A204.1 (cell line): ENCODE measurements at regions not wholly inside any gene's neighbourhood (a gene's known extent, or its start where the extent isn't known, plus 50 kb on each side); places are given as distances from the start of the nearest gene placed in this dataset.

Source experiments
- FAIRE-seq: peaks from 2 replicates; lab custom pipeline; 2012; peaks lifted over from hg19 to GRCh38; lab: Jason Lieb, UNC

DNA sequence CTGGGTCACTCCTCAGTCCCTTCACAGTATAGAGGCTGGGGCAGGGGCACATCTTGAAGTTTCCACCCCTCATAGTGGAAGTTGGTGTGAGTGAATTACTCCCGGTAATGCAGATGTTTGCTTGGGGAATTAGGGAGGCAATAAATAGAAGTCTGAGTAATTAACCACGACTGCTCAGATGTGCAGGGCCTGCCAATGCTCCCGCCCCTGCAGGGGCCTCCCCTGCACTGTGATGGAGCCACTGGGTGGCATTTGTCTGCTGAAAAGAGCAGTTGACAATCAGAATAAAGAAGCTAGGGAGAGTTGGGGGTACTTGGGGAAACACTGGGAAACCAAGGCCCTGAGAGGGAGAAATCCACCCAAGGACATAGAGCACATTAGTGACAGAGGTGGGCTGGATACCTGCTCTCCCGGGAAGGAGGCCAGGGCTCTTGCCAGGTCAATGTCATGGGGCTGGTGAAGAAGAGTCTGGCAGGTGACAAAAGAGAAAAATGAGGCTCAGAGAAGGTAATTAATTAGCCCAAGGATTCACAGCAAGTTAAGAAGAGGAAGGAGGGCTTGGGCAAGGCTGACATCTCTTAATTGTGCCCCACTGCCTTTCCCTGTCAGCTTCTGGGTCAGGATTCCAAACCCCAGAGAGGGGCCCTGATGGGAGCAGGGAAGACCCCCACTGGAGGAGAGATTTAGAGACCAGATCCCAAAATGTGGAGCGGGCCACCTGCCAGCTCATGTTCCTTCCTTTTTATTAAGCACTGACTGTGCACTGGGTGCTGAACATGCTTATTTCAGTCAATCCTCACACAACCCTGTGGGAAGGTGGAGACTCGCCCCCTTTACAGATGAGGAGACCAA lies 436.2 kb downstream of the MATN1 start:
- FAIRE-seq: no peak

DNA sequence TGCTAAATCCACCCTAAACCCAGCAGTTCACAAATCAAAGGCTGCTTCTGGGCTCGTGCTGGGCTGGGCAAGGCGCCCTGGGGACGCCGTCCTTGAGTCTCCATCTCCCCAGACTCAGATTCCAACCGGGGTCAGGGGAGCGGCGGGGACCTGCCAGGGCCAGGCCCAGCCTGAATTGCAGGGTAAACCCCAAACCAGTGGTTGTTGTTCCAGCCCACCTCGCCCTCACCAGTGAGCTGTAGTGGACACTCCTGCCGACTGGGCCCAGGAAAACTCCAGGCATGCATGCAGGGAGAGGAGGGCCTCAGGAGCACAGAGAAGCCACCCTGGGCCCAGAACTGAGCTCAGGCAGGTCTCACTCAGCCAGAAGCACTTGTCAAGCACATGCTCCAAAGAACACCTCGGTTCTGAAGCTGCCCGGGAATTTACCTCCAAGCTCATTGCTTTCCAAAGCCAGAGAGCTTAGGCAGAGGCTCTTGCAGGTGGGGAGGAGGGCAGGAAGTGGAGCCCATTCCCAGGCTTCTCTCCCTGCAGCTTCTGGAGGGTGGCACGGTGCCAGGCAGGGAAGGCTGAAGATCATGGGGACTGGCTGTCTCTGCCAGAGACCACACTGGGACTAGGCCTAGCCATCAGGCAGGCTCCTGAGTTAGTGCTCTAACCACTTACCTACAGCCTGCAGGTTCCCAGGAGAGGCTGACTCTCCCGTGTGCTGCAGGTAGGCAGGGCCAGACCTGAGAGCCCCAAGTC lies 437.0 kb downstream of the MATN1 start:
- FAIRE-seq: no peak

DNA sequence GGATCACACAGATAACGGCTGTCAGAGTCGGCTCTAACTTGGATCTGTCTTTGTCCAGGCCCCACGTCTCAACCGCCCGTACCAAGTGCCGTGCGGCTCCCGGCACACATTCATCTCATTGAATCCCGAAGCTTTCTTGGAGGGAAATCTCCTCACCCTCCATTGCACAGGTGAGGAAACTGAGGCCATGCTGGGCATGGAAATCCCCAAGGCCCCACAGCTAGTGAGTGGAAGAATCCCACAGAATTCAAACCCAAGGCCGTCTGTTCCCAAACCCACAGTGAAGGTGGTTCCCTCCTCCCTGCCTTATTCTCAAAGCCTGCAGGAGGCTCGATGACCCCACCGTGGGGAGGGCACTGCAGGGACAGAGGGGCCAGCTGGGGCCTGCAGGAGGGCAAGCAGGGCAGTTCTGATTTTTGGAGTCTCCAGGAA lies 437.9 kb downstream of the MATN1 start:
- no peak for FAIRE-seq

DNA sequence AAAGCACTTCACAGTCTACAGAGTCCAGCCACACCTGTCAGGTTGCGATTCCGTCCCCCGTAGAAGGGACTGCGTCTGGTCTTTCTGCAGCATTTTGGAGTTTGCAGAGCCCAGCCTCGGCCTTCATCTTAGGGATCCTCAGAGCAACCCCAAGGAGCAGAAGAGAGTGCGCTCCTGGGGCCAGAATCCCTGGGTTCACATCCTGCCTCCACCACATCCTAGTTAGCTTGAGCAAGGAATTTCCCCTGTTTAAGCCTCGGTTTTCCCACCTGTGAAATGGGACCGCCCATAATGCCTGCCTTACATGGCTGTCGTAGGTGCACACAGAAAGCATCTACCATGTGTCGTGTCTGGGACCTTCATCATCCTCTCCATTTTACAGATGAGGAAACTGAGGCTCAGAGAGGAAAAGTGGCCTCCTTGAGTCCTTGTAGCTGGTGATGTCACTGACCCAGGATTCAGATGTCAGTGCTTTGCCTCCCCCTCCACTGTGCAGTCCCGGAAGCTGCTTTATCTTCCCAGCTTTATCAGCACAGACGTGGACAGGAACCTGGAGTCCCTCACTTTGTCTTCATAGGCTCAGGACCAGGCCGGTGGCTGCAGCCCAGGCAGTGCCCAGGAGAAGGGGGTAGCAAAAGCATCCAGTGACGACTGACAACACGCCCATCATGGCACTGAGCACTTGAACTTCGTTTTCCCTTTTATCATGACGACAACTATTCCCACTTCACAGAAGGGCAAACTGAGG lies 438.5 kb downstream of the MATN1 start:
- FAIRE-seq: no peak

DNA sequence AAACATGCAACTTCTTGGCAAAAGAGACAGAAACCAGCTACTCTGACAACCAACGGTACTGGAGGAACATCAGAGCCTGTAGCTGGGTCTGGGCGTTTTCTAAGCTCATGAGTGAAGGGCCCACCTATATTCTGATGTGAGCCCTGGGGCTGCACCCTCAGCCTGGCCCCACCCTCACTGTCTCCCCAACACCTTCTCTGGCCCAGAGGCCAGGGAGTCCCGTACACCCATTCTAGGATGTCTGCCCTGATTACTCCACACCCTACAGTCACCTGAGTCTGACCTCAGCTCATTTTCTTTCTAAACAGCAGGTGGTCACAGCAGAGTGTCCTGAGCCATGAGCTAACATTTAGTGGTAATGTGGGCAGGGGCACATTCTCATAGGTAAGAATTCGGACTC lies 439.2 kb downstream of the MATN1 start:
- FAIRE-seq: no peak

DNA sequence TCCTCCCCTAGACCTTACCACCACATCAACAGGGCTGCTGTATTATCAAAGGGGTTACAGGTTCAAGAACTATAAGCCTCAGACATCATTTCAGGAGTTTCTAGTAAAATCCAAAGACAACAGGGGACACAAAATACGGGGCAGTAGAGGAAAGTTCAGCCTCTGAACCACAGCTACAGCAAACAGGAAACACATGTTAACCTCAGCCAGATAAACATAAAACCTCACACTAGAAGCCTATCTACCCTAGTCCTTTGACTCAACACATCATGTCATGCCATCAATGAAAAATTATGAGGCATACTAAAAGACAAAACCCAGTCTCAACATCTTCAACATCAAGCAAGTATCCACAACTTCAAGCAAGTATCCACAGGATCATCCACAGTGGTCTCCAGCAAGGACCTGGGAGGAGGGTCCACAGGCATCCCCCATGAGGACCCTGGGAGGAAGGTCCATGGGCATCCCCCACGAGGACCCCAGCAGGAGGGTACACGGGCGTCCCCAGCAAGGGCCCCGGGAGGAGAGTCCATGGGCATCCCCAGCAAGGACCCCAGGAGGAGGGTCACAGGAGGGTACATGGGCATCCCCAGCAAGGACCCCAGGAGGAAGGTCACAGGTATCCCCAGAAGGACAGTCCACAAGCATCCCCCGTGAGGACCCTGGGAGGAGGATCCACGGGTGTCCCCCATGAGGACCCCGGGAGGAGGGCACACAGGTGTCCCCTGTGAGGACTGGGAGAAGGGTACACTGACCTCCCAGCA lies 440.0 kb downstream of the MATN1 start:
- FAIRE-seq: no peak

DNA sequence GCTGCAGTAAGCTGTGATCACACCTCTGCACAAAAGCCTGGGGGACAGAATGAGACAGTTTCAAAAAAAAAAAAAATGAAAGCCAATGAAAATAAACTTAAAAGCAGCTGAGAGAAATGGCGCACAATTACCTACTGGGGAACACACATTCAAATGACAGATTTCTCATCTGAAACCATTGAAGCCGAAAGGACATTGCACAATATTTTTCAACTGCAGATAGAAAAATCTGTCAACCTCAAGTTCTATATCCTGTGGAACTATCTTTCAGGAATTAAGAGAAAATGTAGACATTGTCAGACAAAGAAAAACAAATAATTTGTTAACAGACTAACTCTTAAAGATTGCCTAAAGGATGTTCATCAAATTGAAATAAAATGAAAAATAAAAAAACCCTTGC lies 442.8 kb downstream of the MATN1 start:
- FAIRE-seq: no peak

DNA sequence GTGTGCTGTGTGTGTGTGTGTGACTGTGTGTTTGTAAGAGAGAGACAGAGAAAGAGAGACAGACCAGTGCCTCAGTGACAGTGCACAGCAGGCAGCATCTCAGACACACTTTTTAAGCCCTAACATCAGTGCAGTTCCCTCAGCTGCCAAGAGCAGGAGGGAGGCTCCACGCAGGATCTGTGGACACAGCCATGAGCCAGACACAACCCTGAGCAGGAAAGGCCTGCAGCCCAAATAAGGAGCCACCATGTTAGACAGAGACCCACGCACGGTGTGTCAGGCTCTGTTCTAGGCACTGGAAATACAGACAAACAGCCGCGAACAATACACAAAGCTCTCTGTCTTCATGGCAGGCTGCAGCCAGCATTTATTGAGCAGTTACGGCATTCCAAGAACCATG lies 445.5 kb downstream of the MATN1 start:
- no peak for FAIRE-seq

DNA sequence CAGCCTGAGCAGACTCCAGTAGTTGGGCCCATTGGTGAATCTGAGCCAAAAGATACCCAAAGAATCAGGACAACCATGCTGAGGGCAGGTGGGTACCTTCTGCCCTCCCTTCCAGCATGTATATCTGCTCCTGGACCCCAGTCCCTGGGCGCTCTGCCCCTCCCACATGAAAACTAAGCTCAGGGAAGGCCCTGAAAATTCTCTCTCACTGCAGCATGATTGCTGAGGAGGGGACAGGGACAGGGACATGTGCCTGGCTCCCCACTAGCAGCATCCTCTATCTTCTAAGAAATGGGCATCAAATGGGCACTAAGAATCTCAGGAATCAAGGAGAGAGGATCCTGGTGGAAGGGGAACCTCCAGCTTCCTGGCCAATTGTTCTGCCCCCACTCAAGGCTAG lies 446.0 kb downstream of the MATN1 start:
- no peak for FAIRE-seq

DNA sequence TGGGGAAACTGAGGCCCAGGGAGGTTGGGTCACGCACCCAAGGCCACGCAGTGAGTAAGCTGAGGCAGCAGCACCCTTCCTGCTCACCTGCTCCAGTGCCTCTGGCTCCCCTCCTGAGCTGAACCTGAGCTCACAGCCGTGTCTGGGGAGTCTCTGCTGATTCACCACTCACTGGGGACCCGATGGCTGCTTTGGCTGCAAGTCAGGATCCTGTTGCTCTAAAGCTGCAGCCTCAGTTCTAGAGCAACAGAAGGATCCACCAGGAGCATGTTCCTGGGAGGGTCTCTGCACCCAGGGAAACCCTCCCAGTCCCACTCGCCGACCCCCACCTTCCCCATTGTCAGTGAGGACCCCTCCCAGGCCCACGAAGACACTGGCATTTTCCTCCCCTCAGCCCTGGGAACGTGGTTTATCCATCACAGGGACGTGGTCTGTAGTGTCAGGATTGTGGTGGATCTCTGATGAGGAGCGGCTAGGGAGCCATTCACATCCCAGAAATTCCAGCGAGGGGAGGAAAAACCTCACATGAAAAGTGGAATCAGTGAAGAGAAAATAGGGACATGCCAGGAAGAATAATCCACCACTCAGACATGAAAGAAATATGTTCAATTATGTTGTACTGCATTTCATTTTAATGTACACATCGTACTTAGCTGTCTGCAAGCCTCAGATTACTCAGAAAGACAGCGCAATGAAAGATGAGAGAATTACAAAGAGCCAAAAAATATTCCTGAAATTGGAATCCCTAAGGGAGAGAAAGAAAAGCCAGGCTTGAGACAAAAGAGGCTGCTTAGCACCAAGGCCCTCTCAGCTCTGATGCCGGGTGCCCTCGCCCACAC lies 447.2 kb downstream of the MATN1 start:
- FAIRE-seq: no peak

DNA sequence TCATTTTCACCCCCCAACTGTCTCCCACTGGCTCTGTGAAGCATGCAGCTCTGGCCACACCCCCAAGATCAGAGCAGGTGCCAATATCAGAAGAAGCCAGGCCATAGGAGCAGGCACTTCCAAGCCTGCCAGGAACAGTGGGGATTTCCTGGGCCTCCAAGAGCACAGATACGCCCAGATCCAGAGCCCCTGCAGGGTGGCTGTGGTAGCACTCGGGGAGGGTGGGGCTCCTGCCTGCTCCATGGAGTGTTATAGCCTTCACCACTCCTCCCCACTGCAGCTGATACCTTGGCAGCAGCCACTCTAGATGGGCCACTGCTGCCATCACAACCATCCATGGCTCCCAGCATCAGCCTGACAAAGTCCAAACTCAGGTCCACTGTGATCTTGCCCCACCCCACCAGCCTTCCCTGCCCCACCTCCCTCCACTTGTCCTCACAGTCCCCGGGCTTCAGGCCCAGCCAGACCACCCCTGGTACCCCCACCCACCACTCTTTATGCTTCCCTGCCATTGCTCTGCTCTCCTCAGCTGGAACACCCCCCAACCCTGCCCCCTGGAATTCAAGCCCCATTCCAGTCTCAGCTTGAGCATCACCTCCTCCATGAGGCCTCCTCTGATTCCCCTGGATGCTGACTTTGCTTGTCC lies 448.3 kb downstream of the MATN1 start:
- FAIRE-seq: no peak

DNA sequence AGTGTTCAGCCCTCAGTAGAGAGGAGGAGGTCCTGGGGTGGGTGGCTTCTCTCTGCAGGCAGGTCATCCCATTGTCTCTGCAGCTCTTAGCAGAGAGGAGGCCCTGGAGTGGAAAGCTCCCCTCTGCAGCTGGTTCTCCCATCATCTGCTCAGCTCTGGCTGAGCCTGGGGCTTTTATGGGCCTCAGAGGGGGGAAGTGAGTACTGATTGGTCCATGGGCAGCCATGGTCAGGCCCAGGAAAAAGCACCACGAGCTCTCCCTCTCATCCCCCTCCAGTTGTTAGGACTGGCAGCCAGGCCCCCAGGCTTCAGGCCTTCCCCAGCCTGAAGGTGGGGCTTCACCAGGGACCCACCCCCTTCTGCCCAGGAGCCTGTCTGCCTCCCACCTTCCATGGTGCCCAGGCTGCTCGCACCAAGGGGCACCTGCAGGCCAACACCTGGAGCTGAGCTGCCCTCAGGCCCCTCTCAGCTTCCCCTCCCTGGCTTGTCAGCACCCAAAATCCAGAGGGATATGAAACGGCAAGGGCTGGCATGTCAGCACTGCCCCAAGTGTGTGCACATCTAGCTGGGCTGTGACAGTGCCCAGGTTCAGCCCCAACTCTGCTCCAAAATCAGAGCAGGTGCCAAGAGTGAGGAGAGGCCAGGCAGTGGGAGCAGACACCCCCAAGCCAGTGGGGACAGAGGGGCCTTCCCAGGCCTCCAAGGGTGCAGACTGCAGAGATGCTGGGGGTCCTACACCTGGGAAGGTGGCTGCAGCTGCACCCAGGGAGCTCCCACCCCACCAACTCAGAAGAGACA lies 449.0 kb downstream of the MATN1 start:
- no peak for FAIRE-seq

DNA sequence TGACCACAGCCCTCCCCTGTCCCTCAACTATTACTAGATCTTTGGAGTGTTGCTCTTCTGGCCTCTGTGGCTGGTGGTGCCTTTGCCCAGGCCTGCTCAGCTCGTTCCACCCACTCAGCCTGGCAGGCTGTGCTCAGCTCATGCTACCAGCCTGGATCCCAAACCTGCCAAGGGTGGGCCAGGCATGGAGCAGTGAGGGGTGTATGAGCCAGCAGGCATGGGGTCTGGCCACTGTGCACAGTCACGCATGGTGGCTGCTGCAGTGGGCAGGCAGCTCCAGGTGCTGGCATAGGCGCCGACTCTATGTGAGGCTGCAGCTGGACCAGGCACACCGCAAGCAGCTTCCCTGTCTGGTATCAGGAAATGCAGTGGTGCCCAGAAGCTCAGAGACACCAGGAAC lies 449.9 kb downstream of the MATN1 start:
- no peak for FAIRE-seq

DNA sequence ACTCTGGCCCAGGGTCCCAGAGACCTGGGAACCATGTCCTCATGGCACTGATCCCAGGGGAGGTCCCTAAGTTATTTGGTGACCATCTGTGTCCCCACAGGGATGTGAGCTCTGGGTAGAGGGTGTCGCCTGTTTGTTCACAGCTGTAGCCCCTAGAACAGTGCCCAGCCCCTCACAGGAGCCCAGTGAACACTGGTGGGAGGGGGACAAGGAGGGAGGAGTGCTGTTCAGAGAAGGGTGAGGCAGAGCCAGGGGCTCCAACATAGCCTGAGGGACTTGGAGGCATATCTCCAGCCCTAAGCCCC lies 450.4 kb downstream of the MATN1 start:
- FAIRE-seq: no peak

DNA sequence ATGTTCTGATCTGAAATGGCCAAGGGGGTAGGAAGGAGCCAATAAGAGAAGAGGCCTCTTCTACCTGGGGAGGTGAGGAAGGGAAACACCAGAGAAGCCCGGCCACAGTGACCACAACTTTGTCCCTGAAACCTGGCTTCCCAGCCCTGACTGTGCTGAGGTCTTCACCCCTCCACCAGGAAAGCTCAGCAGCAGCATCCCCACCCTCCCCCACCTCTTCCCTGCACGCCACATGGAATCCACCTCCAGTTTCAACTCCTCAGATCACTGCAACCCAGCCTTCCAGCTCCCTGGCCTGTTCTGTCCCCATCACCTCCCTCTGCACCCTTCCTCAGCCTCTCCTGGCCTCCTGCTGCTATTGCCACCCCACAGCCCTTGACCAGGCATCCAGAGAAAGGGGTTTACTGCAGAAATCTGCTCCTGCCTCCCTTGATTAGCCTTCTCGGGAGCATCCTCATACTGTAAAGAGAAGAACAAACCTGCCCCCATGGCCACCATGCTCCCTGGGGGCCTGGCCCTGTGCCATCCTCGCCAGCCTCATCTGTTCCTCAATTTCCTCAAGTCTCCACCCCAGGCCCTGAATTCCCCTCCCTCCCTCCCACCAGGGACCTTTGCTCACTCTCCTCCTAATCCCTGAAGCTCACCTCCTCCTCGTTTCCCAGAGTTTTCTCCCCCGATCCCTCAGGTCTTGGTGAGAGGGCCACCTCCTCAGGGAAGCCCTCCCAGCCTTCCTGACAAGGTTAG lies 450.9 kb downstream of the MATN1 start:
- FAIRE-seq: no peak

DNA sequence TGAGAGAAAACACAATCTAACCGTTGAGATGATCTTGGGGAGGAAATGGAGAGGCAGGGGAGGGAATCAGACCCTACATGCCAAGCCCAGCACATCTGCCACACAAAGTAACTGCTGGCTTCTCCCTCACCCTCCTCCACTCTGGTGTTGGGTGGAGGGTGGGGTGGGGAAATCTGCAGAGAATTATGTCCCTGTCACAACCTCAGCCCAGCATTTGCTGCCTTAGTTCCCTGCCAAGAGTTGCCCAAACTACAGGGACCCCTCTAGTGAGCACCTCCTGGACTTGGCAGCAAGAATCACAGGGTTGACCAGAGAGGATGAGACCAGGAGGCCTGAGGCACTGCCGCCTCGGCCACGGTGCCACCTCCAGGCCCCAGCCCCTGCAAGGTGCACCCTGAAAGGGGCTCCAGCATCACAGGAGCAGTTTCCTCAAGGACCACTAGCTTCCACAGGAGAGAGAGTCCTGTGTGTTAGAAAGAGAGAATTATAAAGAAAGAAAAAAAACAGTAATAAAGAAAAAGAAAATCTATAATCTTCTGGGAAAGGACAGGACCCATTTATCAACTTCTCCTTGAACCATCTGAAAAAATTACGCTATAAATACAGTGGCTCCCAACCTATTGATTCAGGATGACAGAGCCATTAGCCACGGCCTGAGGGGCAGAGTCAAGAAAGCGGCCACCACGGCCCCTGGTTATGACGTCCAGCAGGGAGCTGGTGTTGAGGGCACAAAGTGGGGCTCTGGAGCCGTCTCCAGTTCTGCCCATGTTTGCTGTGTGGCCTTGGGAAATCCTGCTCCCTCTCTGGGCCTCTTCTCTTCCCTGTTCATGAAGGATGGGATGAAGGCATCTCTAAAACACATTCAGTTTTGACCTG lies 451.7 kb downstream of the MATN1 start:
- no peak for FAIRE-seq

DNA sequence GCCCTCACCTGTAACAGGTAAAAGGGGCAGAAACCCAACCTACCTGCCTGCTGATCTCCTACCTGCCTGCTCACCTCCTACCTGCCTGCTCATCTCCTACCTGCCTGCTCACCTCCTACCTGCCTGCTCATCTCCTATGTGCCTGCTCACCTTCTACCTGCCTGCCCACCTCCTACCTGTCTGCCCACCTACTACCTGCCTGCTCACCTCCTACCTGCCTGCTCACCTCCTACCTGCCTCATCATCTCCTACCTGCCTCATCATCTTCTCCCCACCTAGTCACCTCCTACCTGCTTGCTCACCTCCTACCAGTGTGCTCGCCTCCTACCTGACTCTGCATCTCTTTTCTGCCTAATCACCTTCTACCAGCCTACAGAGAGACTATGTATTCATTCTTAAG lies 452.9 kb downstream of the MATN1 start:
- FAIRE-seq: no peak

DNA sequence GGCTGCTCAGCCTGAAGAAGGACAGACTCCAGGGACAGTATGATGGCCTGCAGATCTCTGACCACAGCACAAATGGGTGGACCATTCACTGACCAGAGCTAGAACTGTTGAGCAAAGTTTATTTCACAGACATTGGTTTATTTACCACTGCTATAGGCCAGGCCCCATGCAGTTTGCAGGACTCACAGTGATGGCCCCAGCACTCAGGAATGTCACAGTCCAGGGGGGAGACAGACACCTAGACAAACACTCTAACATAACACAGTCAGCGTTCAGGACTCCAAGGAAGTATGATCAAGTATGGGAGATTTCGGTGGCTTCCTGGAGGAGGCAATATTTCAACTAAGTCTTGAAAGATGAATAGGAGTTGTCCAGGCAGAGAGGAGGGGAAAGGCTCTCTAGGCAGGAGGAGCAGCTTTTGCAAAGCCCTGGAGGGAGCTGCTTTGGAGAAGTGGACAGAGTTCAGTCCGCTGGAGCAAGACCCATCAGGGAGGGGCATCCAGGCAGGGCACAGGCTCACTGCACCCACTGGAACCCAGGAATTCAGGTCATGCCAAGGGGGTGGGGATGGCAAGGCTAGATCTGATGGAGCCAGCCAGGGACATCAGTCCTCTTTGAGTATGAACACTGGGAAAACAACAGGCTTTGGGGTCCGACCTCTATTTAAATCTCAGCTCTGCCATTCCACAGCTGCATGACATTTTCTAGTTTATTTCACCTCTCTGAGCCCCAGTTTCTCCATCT lies 454.3 kb downstream of the MATN1 start:
- no peak for FAIRE-seq
